H9 (cell line): ENCODE measurements at regions not wholly inside any gene's neighbourhood (a gene's known extent, or its start where the extent isn't known, plus 50 kb on each side); places are given as distances from the start of the nearest gene placed in this dataset.

Experiments used
- DNase-seq: peaks from one replicate; pipeline ENCODE4 v3.0.0-alpha.2; 2017
- H2AFZ ChIP-seq: one replicate; pipeline ENCODE4 v1.6.1; 2013; ENCODE audit warnings: mild to moderate bottlenecking, low read length, control low read depth, moderate library complexity
- H2AK5ac ChIP-seq: 2 replicates; pipeline ENCODE4 v1.6.1; 2013; ENCODE audit warnings: low read length, control low read depth, mixed read lengths; ENCODE audit not compliant: insufficient read length
- H2BK120ac ChIP-seq: one replicate; pipeline ENCODE4 v1.6.1; 2013; ENCODE audit warnings: low read depth, mild to moderate bottlenecking, low read length, control low read depth, inconsistent platforms; ENCODE audit not compliant: poor library complexity, severe bottlenecking
- H2BK12ac ChIP-seq: 2 replicates; pipeline ENCODE4 v1.6.1; 2013; ENCODE audit warnings: low read length, control low read depth, mixed read lengths, low read depth; ENCODE audit not compliant: insufficient read length
- H2BK15ac ChIP-seq: 2 replicates; pipeline ENCODE4 v1.6.1; 2013; ENCODE audit warnings: low read depth, low read length, control low read depth
- H2BK20ac ChIP-seq: one replicate; pipeline ENCODE4 v1.6.1; 2013; ENCODE audit warnings: low read depth, mild to moderate bottlenecking, low read length, control low read depth, inconsistent platforms; ENCODE audit not compliant: poor library complexity, severe bottlenecking
- H2BK5ac ChIP-seq: 2 replicates; pipeline ENCODE4 v1.6.1; 2013; ENCODE audit warnings: low read length, control low read depth, mixed read lengths; ENCODE audit not compliant: insufficient read length
- H3K14ac ChIP-seq: 2 replicates; pipeline ENCODE4 v1.6.1; 2013; ENCODE audit warnings: low read length, control low read depth; ENCODE audit not compliant: insufficient read depth
- H3K18ac ChIP-seq: 2 replicates; pipeline ENCODE4 v1.6.1; 2013; ENCODE audit warnings: low read depth, mild to moderate bottlenecking, mixed read lengths, low read length, control low read depth; ENCODE audit not compliant: insufficient read length
- H3K23ac ChIP-seq: 2 replicates; pipeline ENCODE4 v1.6.1; 2013; ENCODE audit warnings: low read length, control low read depth, mixed read lengths, low read depth; ENCODE audit not compliant: insufficient read length
- H3K23me2 ChIP-seq: 2 replicates; pipeline ENCODE4 v1.6.1; 2013; ENCODE audit warnings: low read depth, mild to moderate bottlenecking, mixed read lengths, low read length, control low read depth; ENCODE audit not compliant: insufficient read length, poor library complexity, severe bottlenecking
- H3K27ac ChIP-seq: 2 replicates; pipeline ENCODE4 v1.5.1; 2013; ENCODE audit warnings: low read length, control low read depth, mixed read lengths, low read depth; ENCODE audit not compliant: insufficient read length
- H3K27me3 ChIP-seq: 2 replicates; pipeline ENCODE4 v1.6.1; 2013; ENCODE audit warnings: low read length, control low read depth, inconsistent platforms; ENCODE audit not compliant: insufficient read depth
- H3K4ac ChIP-seq: 2 replicates; pipeline ENCODE4 v1.6.1; 2013; ENCODE audit warnings: low read depth, mild to moderate bottlenecking, control low read depth, inconsistent platforms, low read length, moderate library complexity
- H3K4me1 ChIP-seq: 2 replicates; pipeline ENCODE4 v1.6.1; 2013; ENCODE audit warnings: low read length, control low read depth, inconsistent platforms; ENCODE audit not compliant: insufficient read depth
- H3K4me2 ChIP-seq: 2 replicates; pipeline ENCODE4 v1.6.1; 2013; ENCODE audit warnings: low read length, control low read depth, mixed read lengths; ENCODE audit not compliant: insufficient read length, insufficient read depth
- H3K56ac ChIP-seq: 2 replicates; pipeline ENCODE4 v1.6.1; 2013; ENCODE audit warnings: low read depth, mild to moderate bottlenecking, mixed read lengths, low read length, control low read depth; ENCODE audit not compliant: insufficient read length
- H3K79me1 ChIP-seq: 2 replicates; pipeline ENCODE4 v1.6.1; 2013; ENCODE audit warnings: low read depth, mild to moderate bottlenecking, moderate library complexity, low read length, control low read depth, inconsistent platforms; ENCODE audit not compliant: insufficient read depth, poor library complexity, severe bottlenecking
- H3K79me2 ChIP-seq: 2 replicates; pipeline ENCODE4 v1.6.1; 2013; ENCODE audit warnings: low read length, control low read depth, inconsistent platforms; ENCODE audit not compliant: insufficient read depth
- H3K9ac ChIP-seq: 2 replicates; pipeline ENCODE4 v1.6.1; 2013; ENCODE audit warnings: low read length, control low read depth, mixed read lengths; ENCODE audit not compliant: insufficient read length; ENCODE audit errors: extremely low read depth
- H3K9me3 ChIP-seq: one replicate; pipeline ENCODE4 v1.6.1; 2013; ENCODE audit warnings: low read depth, low read length, inconsistent platforms; ENCODE audit not compliant: control insufficient read depth
- H3T11ph ChIP-seq: one replicate; pipeline ENCODE4 v1.6.1; 2013; ENCODE audit warnings: mild to moderate bottlenecking, low read length, control low read depth, inconsistent platforms
- H4K20me1 ChIP-seq: one replicate; pipeline ENCODE4 v1.6.1; 2013; ENCODE audit not compliant: control insufficient read depth, insufficient read length, insufficient read depth
- H4K5ac ChIP-seq: 2 replicates; pipeline ENCODE4 v1.6.1; 2013; ENCODE audit warnings: low read depth, mild to moderate bottlenecking, mixed read lengths, low read length, control low read depth; ENCODE audit not compliant: insufficient read length
- H4K8ac ChIP-seq: replicated peaks from 2 replicates; pipeline ENCODE4 v1.6.1; 2013; ENCODE audit warnings: low read length, control low read depth, mixed read lengths, low read depth; ENCODE audit not compliant: insufficient read length
- H4K91ac ChIP-seq: 2 replicates; pipeline ENCODE4 v1.6.1; 2013; ENCODE audit warnings: low read depth, mild to moderate bottlenecking, moderate library complexity, mixed read lengths, low read length, control low read depth; ENCODE audit not compliant: insufficient read length
- H3K27ac Mint-ChIP-seq, 3 experiments: 2 replicates in 2 of 3; 3 replicates in 1 of 3; pipeline ENCODE4 v1.8.0; 2020 to 2021; ENCODE audit warnings: mixed read lengths in 3 of 3, mild to moderate bottlenecking in 1 of 3, moderate library complexity in 1 of 3
- H3K27me3 Mint-ChIP-seq: 2 replicates; pipeline ENCODE4 v1.8.0; 2021; ENCODE audit warnings: low read depth, mild to moderate bottlenecking, moderate library complexity, mixed read lengths
- H3K36me3 Mint-ChIP-seq, 3 experiments: 2 replicates in 2 of 3; 3 replicates in 1 of 3; pipeline ENCODE4 v1.8.0; 2020 to 2021; ENCODE audit warnings: low read depth in 3 of 3, mixed read lengths in 3 of 3; ENCODE audit not compliant: insufficient read depth in 1 of 3
- H3K4me1 Mint-ChIP-seq, 2 experiments: 2 replicates each; pipeline ENCODE4 v1.8.0; 2020; ENCODE audit warnings: mixed read lengths in 2 of 2
- H3K4me3 Mint-ChIP-seq, 2 experiments: 2 replicates in 1 of 2; 3 replicates in 1 of 2; pipeline ENCODE4 v1.8.0; 2020 to 2021; ENCODE audit warnings: mild to moderate bottlenecking in 2 of 2, mixed read lengths in 2 of 2, moderate library complexity in 1 of 2
- H3K9me3 Mint-ChIP-seq, 2 experiments: 2 replicates in 1 of 2; 3 replicates in 1 of 2; pipeline ENCODE4 v1.8.0; 2020; ENCODE audit warnings: mild to moderate bottlenecking in 2 of 2, mixed read lengths in 2 of 2, moderate library complexity in 1 of 2
- WGBS: extraction: QIAGEN DNeasy Blood & Tissue Kit; methylation state at CpG from one replicate; pipeline ENCODE4 v1.1.7; 2013; ENCODE audit warnings: missing lambda C conversion rate, low lambda C conversion rate, mixed read lengths; ENCODE audit not compliant: insufficient read length; ENCODE audit errors: extremely low coverage; 5-methylcytosine and 5-hydroxymethylcytosine counted together
- TF ChIP-seq, protein P1 (sequence below): fragments of 200-600 bp; sonication (generic); conservative IDR thresholded peaks from 3 replicates; pipeline ENCODE4 v1.8.0; 2021; ENCODE audit warnings: antibody characterized with exemption, mild to moderate bottlenecking

DNA sequence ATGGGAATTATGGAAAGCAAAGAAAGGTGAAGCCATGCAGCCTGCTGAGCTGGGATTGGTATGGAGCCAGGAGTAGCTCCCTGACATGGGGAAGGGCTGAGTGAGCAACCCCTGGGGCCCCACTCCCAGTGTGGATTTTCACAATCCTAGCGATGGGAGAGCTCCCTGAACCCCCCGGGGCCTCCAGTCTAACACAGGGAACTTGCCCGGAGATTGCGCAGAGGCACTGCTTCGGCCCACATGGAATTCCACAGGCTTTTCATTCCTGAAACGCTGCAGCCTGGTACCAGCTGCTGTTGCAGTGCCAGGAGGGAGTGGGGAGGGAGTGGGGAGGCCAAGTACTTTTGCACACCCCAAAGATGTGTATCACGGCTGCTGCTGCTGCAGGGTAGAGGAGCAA lies 110.4 kb upstream of the C21orf91 start:
- Histone ChIP-seq H2BK120ac (no peak overlapping the region), H3K9ac (no peak overlapping the region), H3K9me3 (no peaks in the 10 kb centered on the region), H2AK5ac (no peak overlapping the region), H3K79me2 (no peaks in the 10 kb centered on the region), H3T11ph (no peak overlapping the region), H2AFZ (no peak overlapping the region), H4K8ac (no peak overlapping the region), H2BK12ac (no peak overlapping the region), H3K4me2 (no peak overlapping the region), H3K79me1 (no peaks in the 10 kb centered on the region), H3K14ac (no peak overlapping the region), H3K23ac (no peak overlapping the region), H3K27me3 (no peaks in the 10 kb centered on the region), H2BK20ac (no peak overlapping the region), H4K91ac (no peak overlapping the region), H3K27ac (no peak overlapping the region), H2BK15ac (no peak overlapping the region), H2BK5ac (no peak overlapping the region), H4K20me1 (no peaks in the 10 kb centered on the region), H3K56ac (no peak overlapping the region), H3K4me1 (no peaks in the 10 kb centered on the region), H3K4ac (no peak overlapping the region), H4K5ac (no peak overlapping the region), H3K23me2 (no peaks in the 10 kb centered on the region), H3K18ac (no peak overlapping the region)
- H3K4me3 Mint-ChIP-seq = no peak overlapping the region
- no peak overlapping the region for H3K27ac Mint-ChIP-seq
- no peak for DNase-seq
- TF ChIP-seq, protein P1, sequence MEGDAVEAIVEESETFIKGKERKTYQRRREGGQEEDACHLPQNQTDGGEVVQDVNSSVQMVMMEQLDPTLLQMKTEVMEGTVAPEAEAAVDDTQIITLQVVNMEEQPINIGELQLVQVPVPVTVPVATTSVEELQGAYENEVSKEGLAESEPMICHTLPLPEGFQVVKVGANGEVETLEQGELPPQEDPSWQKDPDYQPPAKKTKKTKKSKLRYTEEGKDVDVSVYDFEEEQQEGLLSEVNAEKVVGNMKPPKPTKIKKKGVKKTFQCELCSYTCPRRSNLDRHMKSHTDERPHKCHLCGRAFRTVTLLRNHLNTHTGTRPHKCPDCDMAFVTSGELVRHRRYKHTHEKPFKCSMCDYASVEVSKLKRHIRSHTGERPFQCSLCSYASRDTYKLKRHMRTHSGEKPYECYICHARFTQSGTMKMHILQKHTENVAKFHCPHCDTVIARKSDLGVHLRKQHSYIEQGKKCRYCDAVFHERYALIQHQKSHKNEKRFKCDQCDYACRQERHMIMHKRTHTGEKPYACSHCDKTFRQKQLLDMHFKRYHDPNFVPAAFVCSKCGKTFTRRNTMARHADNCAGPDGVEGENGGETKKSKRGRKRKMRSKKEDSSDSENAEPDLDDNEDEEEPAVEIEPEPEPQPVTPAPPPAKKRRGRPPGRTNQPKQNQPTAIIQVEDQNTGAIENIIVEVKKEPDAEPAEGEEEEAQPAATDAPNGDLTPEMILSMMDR = no peak
- no peaks in the 10 kb centered on the region for H3K27me3 Mint-ChIP-seq
- WGBS = no CpG with 5 or more reads among the region's 7 CpGs
- peaks cover 26 to 29% of the 10 kb centered on the region in 2 experiments for H3K4me1 Mint-ChIP-seq
- peaks cover 0 to 5% of the 10 kb centered on the region in 2 experiments; a peak in 2 of 5 replicates for H3K9me3 Mint-ChIP-seq
- H3K36me3 Mint-ChIP-seq = peaks cover 6 to 17% (median 13%) of the 10 kb centered on the region in 3 experiments; a peak in 5 of 7 replicates
